Lower leg skin (tissue), 4 donors: ENCODE measurements at regions not wholly inside any gene's neighbourhood (a gene's known extent, or its start where the extent isn't known, plus 50 kb on each side); places are given as distances from the start of the nearest gene placed in this dataset.

Source experiments
- DNase-seq, 2 donors: peaks; one replicate each; pipeline ENCODE4 v3.0.0-alpha.2; 2019; ENCODE audit warnings: low spot score in 2 of 2
- H3K4me3 ChIP-seq: fragments of 200-600 bp; sonication (generic); 2 replicates; pipeline ENCODE4 v1.5.1; 2017; ENCODE audit warnings: mild to moderate bottlenecking, low read depth; ENCODE audit not compliant: poor library complexity, severe bottlenecking
- CTCF ChIP-seq, 3 donors: fragments of 450-650 bp; IDR thresholded peaks; one replicate each; pipeline ENCODE4 v1.5.1; 2016; ENCODE audit warnings: antibody characterized with exemption in 3 of 3, mild to moderate bottlenecking in 3 of 3, moderate library complexity in 2 of 3
- POLR2A ChIP-seq, 2 donors: fragments of 450-650 bp; IDR thresholded peaks; one replicate each; pipeline ENCODE4 v1.6.1; 2016 to 2017; ENCODE audit warnings: antibody characterized with exemption in 2 of 2, mild to moderate bottlenecking in 1 of 2, moderate library complexity in 1 of 2
- WGBS, 2 donors: methylation state at CpG; one replicate each; pipeline ENCODE4 v1.1.5; 2018; 5-methylcytosine and 5-hydroxymethylcytosine counted together
- intact Hi-C: fragments of 100-400 bp; cut with DNase I; formaldehyde crosslinking; loops from one replicate; pipeline ENCODE4 v1.15.0; 2023; ENCODE audit warnings: low total_unique reads

GRCh38 chr6:71476872-71477271 is 188.3 kb downstream of the OGFRL1 start:
- no peak overlapping the region for H3K4me3 ChIP-seq
- no peak for DNase-seq
- WGBS, 2 donors = 76 to 78% methylated on average over 2 of the region's 2 CpGs
- TF ChIP-seq CTCF (IDR thresholded peaks at IDR 0.05) (no peak), POLR2A (IDR thresholded peaks at IDR 0.05) (no peak)
- intact Hi-C loops = no loop called here

- DNase-seq = no peak
- H3K4me3 ChIP-seq = no peak overlapping the region
- no peak for TF ChIP-seq POLR2A (IDR thresholded peaks at IDR 0.05)
- no peak for TF ChIP-seq CTCF (IDR thresholded peaks at IDR 0.05)
- 29 to 36% methylated on average over 2 of the region's 2 CpGs for WGBS, 2 donors
- intact Hi-C loops = no loop called here
Measured at GRCh38 chr6:71478834-71479541, 190.4 kb downstream of the OGFRL1 start.

GRCh38 chr6:71480577-71480976 is 192.0 kb downstream of the OGFRL1 start:
- intact Hi-C loops = no loop called here
- 71 to 79% methylated on average over 1 of the region's 1 CpG for WGBS, 2 donors
- no peak for TF ChIP-seq CTCF (IDR thresholded peaks at IDR 0.05)
- TF ChIP-seq POLR2A (IDR thresholded peaks at IDR 0.05) = no peak
- H3K4me3 ChIP-seq = no peak overlapping the region
- DNase-seq = no peak

GRCh38 chr6:71481011-71481410 is 192.4 kb downstream of the OGFRL1 start:
- intact Hi-C loops = no loop called here
- WGBS, 2 donors = 67 to 68% methylated on average over 1 of the region's 1 CpG
- no peak for DNase-seq
- H3K4me3 ChIP-seq = no peak overlapping the region
- TF ChIP-seq POLR2A (IDR thresholded peaks at IDR 0.05) = no peak
- TF ChIP-seq CTCF (IDR thresholded peaks at IDR 0.05) = no peak

GRCh38 chr6:71481801-71482200 is 193.2 kb downstream of the OGFRL1 start:
- no peak overlapping the region for H3K4me3 ChIP-seq
- DNase-seq = no peak
- intact Hi-C loops = no loop called here
- TF ChIP-seq POLR2A (IDR thresholded peaks at IDR 0.05) (no peak), CTCF (IDR thresholded peaks at IDR 0.05) (no peak)

GRCh38 chr6:71482742-71483141 is 194.1 kb downstream of the OGFRL1 start:
- no peak for DNase-seq
- WGBS, 2 donors = 83 to 98% methylated on average over 2 of the region's 2 CpGs
- H3K4me3 ChIP-seq = no peak overlapping the region
- intact Hi-C loops = no loop called here
- no peak for TF ChIP-seq POLR2A (IDR thresholded peaks at IDR 0.05)
- no peak for TF ChIP-seq CTCF (IDR thresholded peaks at IDR 0.05)
